Small intestine (tissue), 7 donors: ENCODE measurements at regions not wholly inside any gene's neighbourhood (a gene's known extent, or its start where the extent isn't known, plus 50 kb on each side); places are given as distances from the start of the nearest gene placed in this dataset.
A peak's percentile ranks its signal among the peaks of the same experiment; 100 is the strongest.
"Not testable (repeated sequence)": the region's sequence is repeated elsewhere in the genome, so short reads cannot be mapped to it uniquely, and the experiment has no call there.

Experiments used
- DNase-seq, 2 donors: peaks; one replicate each; pipeline versions ENCODE4 v3.0.0 to v3.0.0-alpha.2; 2013
- FAIRE-seq: peaks from 2 replicates; lab custom pipeline; 2012; peaks lifted over from hg19 to GRCh38; lab: Jason Lieb, UNC
- H3K27ac ChIP-seq, 3 donors: one replicate each; pipeline ENCODE4 v1.5.1; 2013; ENCODE audit warnings: low read length in 2 of 3, mild to moderate bottlenecking in 2 of 3, control low read depth in 1 of 3, inconsistent platforms in 1 of 3, low read depth in 1 of 3, moderate library complexity in 1 of 3
- H3K27me3 ChIP-seq, 3 donors: one replicate each; pipeline ENCODE4 v1.6.1; 2013; ENCODE audit warnings: low read length in 3 of 3, inconsistent platforms in 1 of 3; ENCODE audit not compliant: control insufficient read depth in 3 of 3, insufficient read depth in 3 of 3
- H3K36me3 ChIP-seq, 3 donors: one replicate each; pipeline ENCODE4 v1.6.1; 2013; ENCODE audit warnings: low read length in 3 of 3, inconsistent platforms in 1 of 3, low read depth in 1 of 3, mild to moderate bottlenecking in 1 of 3, moderate library complexity in 1 of 3; ENCODE audit not compliant: control insufficient read depth in 3 of 3, insufficient read depth in 2 of 3
- H3K4me1 ChIP-seq, 3 donors: one replicate each; pipeline ENCODE4 v1.6.1; 2013; ENCODE audit warnings: low read length in 2 of 3, inconsistent platforms in 1 of 3, low read depth in 1 of 3, mild to moderate bottlenecking in 1 of 3, moderate library complexity in 1 of 3; ENCODE audit not compliant: control insufficient read depth in 3 of 3, insufficient read depth in 2 of 3
- H3K4me3 ChIP-seq, 3 donors: one replicate each; pipeline ENCODE4 v1.5.1; 2013; ENCODE audit warnings: low read length in 3 of 3, control low read depth in 1 of 3, inconsistent platforms in 1 of 3, low read depth in 1 of 3, mild to moderate bottlenecking in 1 of 3, moderate library complexity in 1 of 3
- H3K9me3 ChIP-seq, 2 donors: one replicate each; pipeline ENCODE4 v1.6.1; 2013; ENCODE audit warnings: low read depth in 1 of 2, low read length in 1 of 2; ENCODE audit not compliant: control insufficient read depth in 2 of 2, insufficient read depth in 1 of 2
- WGBS, 3 donors: extraction: QIAGEN DNeasy Blood & Tissue Kit; methylation state at CpG; one replicate each; pipeline ENCODE4 v1.1.7; 2013; 5-methylcytosine and 5-hydroxymethylcytosine counted together
- donor health status: healthy with polysubstance abuse.
- donor health status: control.
- donor health status: control.
- donor health status: Bipolar disorder and iron deficiency.
- donor health status: healthy.

DNA sequence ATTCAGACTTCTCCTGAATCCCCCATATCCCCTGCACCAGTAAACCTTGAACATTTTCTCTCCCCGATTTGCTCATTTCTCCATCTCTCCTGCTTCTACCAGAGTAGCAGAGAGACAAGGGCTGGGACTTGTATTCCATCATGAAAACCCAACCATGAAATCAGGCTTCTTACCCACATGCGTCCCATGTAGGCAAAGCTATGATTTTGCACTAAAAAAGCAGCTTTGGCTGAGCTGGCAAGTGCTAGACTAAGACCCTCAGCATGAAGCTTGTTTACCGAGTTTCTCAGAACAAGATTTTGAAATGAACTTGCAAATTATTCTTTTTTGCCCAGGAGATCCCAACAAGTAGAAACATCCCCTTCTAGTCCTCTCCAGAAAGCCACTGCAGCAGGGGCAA, 80.3 kb upstream of the RFLNA start:
- no peak for FAIRE-seq
- no peak overlapping the region for H3K4me3 ChIP-seq
- peaks cover 0 to 3% (median 0%) of the 10 kb centered on the region in 3 donors for H3K27me3 ChIP-seq
- no peak overlapping the region for H3K27ac ChIP-seq
- H3K36me3 ChIP-seq = no peaks in the 10 kb centered on the region
- peaks cover 0 to 14% of the 10 kb centered on the region in 2 donors for H3K9me3 ChIP-seq
- peaks cover 0 to 6% (median 0%) of the 10 kb centered on the region in 3 donors for H3K4me1 ChIP-seq
- WGBS, 3 donors = 93 to 99% (median 95%) methylated on average over 3 of the region's 3 CpGs
- no peak for DNase-seq

GRCh38 chr12:124216966-124217365, 77.9 kb upstream of the RFLNA start:
- Histone ChIP-seq H3K9me3 (peaks cover 0 to 19% of the 10 kb centered on the region in 2 donors), H3K4me3 (no peak overlapping the region), H3K36me3 (no peaks in the 10 kb centered on the region), H3K27me3 (peaks cover 0 to 3% (median 0%) of the 10 kb centered on the region in 3 donors), H3K27ac (no peak overlapping the region), H3K4me1 (peaks cover 0 to 6% (median 0%) of the 10 kb centered on the region in 3 donors)
- no peak for DNase-seq
- FAIRE-seq = no peak
- 86 to 90% (median 88%) methylated on average over 10 of the region's 10 CpGs for WGBS, 3 donors

DNA sequence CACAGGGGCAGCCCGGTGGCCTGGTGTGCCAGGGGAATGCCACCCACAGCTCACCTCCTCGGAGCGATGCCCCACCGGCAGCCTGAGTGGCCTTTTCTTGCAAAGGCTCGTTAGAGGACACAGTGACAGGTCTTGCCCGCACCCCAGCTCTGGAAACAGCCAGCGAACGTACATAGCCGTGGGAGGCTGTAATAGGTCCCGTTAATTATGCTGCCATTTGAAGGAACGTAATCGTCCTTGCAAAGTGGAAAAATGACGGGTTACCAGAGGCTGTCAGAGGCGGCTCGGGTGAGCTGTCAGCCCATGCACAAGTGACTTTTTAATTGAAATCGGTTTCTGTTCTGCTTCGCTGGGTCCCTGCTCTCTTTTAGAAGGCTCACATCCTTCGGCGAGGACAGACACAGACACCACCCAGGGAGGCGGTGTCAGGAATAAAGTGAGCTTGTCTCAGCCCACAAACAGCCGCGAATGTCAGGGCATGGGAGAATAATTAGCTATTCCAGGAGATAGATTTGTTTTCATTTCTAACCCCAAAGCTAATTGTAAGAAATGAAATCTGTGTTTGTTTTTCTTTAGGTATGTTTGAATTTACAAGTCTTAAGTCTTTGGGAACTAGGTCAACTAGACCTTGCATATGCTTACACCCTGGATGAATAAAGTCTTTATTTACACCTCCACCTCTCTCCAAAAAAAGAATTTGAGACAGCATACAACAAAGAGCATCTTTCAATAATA, 77.2 kb upstream of the RFLNA start:
- Histone ChIP-seq H3K27ac (no peak overlapping the region), H3K27me3 (peaks cover 0 to 3% (median 0%) of the 10 kb centered on the region in 3 donors), H3K4me1 (peaks cover 0 to 6% (median 0%) of the 10 kb centered on the region in 3 donors), H3K36me3 (no peaks in the 10 kb centered on the region), H3K9me3 (peaks cover 0 to 19% of the 10 kb centered on the region in 2 donors), H3K4me3 (no peak overlapping the region)
- no peak for FAIRE-seq
- 49 to 52% (median 52%) methylated on average over 20 to 22 of the region's 22 CpGs for WGBS, 3 donors
- DNase-seq = peak in 1 of 2 donors; percentile 21

DNA sequence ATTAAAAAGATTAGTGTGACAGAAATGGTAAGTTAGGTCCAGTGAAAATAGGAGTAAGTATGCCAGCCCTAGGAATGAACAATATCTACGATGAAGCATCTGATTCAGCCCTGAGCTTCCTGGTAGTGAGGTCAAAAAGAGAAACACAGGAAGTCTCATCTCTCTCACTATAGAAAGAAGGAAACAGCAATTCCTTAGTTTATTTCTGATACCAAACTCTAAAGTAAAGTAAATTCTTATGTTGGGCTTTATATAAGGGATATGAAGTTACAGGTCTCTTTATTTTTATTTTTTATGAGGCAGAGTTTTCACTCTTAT, 76.7 kb upstream of the RFLNA start:
- H3K27me3 ChIP-seq = peaks cover 0 to 3% (median 0%) of the 10 kb centered on the region in 3 donors
- H3K27ac ChIP-seq = no peak overlapping the region
- H3K4me1 ChIP-seq = peaks cover 0 to 6% (median 0%) of the 10 kb centered on the region in 3 donors
- no peak for FAIRE-seq
- H3K4me3 ChIP-seq = no peak overlapping the region
- peaks cover 0 to 19% of the 10 kb centered on the region in 2 donors for H3K9me3 ChIP-seq
- 58 to 71% (median 67%) methylated on average over 1 of the region's 1 CpG for WGBS, 3 donors
- H3K36me3 ChIP-seq = no peaks in the 10 kb centered on the region
- no peak for DNase-seq

GRCh38 chr12:124218650-124219049, 76.2 kb upstream of the RFLNA start:
- not testable (repeated sequence) for DNase-seq, H3K4me1 ChIP-seq
- WGBS, 3 donors = 61 to 84% (median 77%) methylated on average over 3 of the region's 3 CpGs

DNA sequence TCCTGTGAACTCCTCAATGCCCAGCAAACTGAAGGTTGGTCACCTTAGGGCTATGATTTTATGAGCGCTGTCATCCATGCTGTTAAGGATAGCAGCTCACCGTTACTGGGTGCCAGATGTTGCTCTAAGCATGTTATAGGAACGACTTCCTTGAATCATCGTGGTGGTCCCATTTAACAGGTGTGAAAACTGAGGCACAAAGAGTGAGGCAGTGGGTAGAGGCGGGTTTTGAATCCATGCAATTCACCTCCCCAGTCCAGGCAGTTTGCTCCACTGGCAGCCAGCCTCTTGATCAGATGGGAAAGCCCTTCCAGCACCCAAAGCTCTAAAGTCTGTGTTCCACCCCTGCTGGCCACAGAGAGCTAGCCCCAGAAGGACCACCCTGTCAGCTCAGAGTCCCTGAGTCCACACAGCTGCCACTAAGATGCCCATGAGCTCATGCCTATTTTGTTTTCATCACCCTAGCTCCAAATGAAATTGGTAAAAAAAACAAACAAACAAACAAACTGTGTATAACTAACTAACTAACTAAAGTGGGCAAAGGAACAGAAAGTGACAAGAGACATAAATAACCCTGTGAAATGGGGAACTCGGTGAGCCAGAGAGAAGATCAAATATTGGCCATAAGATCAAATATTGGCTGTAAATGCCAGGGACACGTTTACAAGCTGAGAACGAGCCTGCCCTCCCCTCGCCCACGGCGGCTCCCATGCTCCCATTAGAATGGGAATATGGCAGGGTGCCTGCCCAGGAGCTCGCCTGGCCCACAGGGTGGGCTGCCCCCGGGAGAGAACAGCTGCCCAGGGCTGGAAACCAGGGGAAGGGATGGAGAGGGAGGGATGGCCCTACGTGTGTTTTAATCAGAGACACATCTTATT, 72.3 kb upstream of the RFLNA start:
- DNase-seq (no peak), FAIRE-seq (no peak)
- Histone ChIP-seq H3K4me3 (no peak overlapping the region), H3K9me3 (peaks cover 0 to 10% of the 10 kb centered on the region in 2 donors), H3K27me3 (no peaks in the 10 kb centered on the region), H3K27ac (no peak overlapping the region), H3K4me1 (peaks cover 0 to 3% (median 0%) of the 10 kb centered on the region in 3 donors), H3K36me3 (no peaks in the 10 kb centered on the region)
- WGBS, 3 donors = 76 to 81% (median 79%) methylated on average over 14 of the region's 14 CpGs

More at GRCh38 chr12:124218650-124219049, 76.2 kb upstream of the RFLNA start:
- not testable (repeated sequence) for H3K36me3 ChIP-seq, H3K27ac ChIP-seq, H3K4me3 ChIP-seq, H3K27me3 ChIP-seq, FAIRE-seq
- peaks cover 0 to 19% of the 10 kb centered on the region in 2 donors for H3K9me3 ChIP-seq

DNA sequence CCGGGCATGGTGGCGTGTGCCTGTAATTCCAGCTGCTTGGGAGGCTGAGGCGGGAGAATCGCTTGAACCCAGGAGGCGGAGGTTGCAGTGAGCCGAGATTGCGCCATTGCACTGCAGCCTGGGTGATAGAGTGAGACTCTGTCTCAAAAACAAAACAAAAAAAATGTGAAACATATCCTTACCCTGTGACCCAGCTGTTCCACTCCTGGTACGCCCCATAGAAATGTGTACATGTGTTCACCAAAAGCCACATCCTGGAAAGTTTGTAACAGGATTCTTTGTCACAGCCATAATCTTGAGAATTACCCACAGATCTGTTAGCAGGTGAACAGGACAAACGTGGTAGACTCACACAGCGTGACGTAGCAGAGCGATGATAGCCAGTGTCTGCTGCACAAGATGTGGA, 71.2 kb upstream of the RFLNA start:
- H3K4me3 ChIP-seq, H3K36me3 ChIP-seq, H3K9me3 ChIP-seq, DNase-seq, FAIRE-seq, H3K4me1 ChIP-seq, H3K27ac ChIP-seq, H3K27me3 ChIP-seq: not testable (repeated sequence)
- 78 to 91% (median 79%) methylated on average over 12 of the region's 12 CpGs for WGBS, 3 donors

DNA sequence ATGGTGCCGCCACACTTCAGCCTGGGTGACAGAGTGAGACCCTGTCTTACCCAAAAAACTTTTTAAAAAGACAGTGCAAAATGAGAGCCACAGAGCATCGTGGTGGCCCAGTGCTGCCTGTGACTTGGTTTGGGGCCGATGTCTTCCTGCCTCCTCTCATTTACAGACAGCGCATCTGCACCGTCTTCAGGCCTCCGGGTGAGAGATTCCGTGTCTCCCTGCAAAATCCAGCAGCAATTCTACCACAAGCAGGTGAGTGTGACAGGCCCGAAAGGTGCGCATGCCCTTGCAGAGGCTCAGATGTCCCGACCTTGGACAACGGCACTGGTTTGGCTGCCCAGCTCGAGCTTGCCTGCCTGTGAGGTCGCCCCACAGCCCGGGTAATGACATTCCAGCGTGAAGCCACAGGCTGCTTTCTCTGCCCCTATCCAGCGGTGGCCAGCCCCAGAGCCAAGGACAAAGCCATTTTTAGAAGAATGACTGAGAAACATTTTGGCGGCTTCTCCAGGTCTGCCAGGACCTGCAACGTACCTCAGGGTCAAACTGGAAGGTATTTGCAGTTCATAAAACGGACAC, 70.3 kb upstream of the RFLNA start:
- FAIRE-seq (no peak), DNase-seq (no peak)
- Histone ChIP-seq H3K36me3 (no peaks in the 10 kb centered on the region), H3K9me3 (peaks cover 0 to 10% of the 10 kb centered on the region in 2 donors), H3K27ac (no peak overlapping the region), H3K4me1 (no peaks in the 10 kb centered on the region), H3K27me3 (no peaks in the 10 kb centered on the region), H3K4me3 (no peak overlapping the region)
- WGBS, 3 donors = 83 to 85% (median 84%) methylated on average over 19 of the region's 19 CpGs
